PC-9 (cell line): ENCODE measurements at regions not wholly inside any gene's neighbourhood (a gene's known extent, or its start where the extent isn't known, plus 50 kb on each side); places are given as distances from the start of the nearest gene placed in this dataset.

Experiments
- EZH2 ChIP-seq: fragments of 200-600 bp; sonication (generic); IDR thresholded peaks from 2 replicates; pipeline ENCODE4 v1.8.0; 2017; ENCODE audit warnings: antibody characterized with exemption, low read depth
- TF ChIP-seq, protein P1 (sequence below): fragments of 200-600 bp; sonication (generic); conservative IDR thresholded peaks from 2 replicates; pipeline ENCODE4 v1.6.1; 2017; ENCODE audit warnings: mixed run types, antibody characterized with exemption, mild to moderate bottlenecking, moderate library complexity

GRCh38 chrX:11913001-11913400, 155.0 kb downstream of the MSL3 start:
- no peak for TF ChIP-seq EZH2
- TF ChIP-seq, protein P1, sequence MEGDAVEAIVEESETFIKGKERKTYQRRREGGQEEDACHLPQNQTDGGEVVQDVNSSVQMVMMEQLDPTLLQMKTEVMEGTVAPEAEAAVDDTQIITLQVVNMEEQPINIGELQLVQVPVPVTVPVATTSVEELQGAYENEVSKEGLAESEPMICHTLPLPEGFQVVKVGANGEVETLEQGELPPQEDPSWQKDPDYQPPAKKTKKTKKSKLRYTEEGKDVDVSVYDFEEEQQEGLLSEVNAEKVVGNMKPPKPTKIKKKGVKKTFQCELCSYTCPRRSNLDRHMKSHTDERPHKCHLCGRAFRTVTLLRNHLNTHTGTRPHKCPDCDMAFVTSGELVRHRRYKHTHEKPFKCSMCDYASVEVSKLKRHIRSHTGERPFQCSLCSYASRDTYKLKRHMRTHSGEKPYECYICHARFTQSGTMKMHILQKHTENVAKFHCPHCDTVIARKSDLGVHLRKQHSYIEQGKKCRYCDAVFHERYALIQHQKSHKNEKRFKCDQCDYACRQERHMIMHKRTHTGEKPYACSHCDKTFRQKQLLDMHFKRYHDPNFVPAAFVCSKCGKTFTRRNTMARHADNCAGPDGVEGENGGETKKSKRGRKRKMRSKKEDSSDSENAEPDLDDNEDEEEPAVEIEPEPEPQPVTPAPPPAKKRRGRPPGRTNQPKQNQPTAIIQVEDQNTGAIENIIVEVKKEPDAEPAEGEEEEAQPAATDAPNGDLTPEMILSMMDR, result no peak
